Central memory CD4-positive, alpha-beta T cell (primary cell): ENCODE measurements at regions not wholly inside any gene's neighbourhood (a gene's known extent, or its start where the extent isn't known, plus 50 kb on each side); places are given as distances from the start of the nearest gene placed in this dataset.
"Not testable (repeated sequence)": the region's sequence is repeated elsewhere in the genome, so short reads cannot be mapped to it uniquely, and the experiment has no call there.

Experiments
- DNase-seq: peaks from one replicate; pipeline ENCODE4 v3.0.0; 2022

DNA sequence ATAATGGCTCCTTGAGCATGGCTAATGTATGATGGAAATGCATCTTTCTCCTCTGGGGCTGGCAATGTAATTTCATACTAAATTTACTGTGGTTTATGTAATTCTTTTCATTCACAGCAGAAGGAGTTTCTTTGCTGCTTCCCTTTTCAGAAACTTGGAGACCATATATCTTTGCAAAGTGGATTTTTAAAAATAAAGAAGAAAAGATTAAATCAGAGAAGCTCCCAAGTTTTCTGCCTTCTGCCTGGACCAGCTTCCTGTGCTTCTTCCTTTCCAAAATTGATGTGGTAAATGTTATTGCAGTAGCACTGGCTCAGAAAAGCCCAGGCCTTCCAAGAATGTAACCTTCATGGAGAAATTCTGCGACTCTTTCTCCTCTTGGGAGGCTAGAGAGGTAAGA, 300.1 kb upstream of the NCAM1 start:
- no peak for DNase-seq

GRCh38 chr11:112661571-112661970, 299.6 kb upstream of the NCAM1 start:
- DNase-seq = no peak

DNA sequence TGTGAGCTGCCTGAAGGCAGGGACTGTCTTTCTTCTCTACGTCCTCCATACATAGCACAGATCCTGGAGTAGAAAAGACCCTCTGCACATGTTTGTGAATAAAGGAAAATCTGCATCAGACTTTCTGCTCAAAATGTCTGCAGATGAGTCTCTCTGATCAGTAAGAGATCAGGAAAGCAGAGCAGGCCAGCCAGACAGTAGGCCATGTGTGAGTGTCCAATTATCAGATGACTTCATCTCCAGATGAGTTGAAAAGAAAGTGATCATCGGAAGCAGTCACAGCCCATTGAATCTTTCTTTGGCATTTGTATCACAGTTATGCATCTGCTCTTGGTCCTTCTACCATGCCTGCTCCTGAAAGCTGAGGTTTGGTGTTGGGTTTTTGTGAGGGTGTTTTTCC, 298.7 kb upstream of the NCAM1 start:
- no peak for DNase-seq

GRCh38 chr11:112663947-112664634, 297.1 kb upstream of the NCAM1 start:
- no peak for DNase-seq

- DNase-seq = no peak
Observed at GRCh38 chr11:112665291-112665690, 295.9 kb upstream of the NCAM1 start.

- DNase-seq = no peak
Observed at GRCh38 chr11:112666253-112666652, 295.0 kb upstream of the NCAM1 start.

DNA sequence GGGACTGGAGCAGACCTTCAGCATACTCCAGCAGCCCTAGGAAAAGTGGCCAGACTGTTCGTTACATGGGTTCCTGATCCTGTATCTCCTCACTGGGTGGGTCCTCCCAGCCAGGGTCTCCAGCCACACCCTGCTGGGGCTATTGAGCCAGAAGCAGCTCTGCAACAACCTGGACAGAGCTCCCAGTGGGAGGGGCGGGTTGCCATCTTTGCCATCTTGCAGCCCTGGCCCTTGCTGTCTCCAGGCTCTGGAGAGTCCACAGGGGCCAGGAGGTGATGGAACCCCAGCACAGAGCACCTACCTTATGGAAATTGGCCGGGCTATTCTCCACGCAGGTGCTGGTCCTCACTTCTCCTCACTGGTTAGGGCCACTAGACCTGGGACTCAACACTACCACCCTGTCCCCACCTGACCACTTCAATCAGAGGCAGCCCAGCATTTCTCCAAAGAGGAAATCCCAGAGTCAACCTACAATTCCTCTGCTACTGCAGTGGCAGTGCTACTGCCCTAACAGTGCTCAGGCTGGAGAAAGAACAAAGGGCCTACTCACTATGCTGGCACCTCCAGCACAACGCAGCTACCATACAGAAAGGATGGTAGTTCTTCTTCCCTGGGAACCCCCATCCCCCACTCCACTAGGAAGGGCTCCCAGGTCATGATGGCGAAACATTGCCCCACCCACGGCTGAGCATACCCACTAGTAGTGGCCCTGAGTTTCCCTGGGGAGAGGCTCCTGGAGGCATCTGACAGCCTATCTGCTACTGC, 290.2 kb upstream of the NCAM1 start:
- DNase-seq = no peak

DNA sequence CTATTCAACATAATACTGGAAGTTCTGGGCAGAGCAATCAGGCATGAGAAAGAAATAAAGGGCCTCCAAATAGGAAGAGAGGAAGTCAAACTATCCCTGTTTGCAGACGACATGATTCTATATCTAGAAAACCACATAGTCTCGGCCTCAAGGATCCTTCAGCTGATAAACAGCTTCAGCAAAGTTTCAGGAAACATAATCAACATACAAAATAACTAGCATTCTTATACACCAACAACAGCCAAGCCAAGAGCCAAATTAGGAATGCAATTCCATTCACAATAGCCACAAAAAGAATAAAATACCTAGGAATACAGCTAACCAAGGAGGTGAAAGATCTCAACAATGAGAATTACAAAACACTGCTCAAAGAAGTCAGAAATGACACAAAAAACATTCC, 287.8 kb upstream of the NCAM1 start:
- not testable (repeated sequence) for DNase-seq

- no peak for DNase-seq
Observed at GRCh38 chr11:112685111-112685510, 276.1 kb upstream of the NCAM1 start.

- no peak for DNase-seq
Observed at GRCh38 chr11:112689851-112690250, 271.4 kb upstream of the NCAM1 start.

- no peak for DNase-seq
Observed at GRCh38 chr11:112693781-112694180, 267.4 kb upstream of the NCAM1 start.

GRCh38 chr11:112694245-112694644, 267.0 kb upstream of the NCAM1 start:
- DNase-seq = no peak

- DNase-seq = no peak
Observed at GRCh38 chr11:112694813-112695212, 266.4 kb upstream of the NCAM1 start.

DNA sequence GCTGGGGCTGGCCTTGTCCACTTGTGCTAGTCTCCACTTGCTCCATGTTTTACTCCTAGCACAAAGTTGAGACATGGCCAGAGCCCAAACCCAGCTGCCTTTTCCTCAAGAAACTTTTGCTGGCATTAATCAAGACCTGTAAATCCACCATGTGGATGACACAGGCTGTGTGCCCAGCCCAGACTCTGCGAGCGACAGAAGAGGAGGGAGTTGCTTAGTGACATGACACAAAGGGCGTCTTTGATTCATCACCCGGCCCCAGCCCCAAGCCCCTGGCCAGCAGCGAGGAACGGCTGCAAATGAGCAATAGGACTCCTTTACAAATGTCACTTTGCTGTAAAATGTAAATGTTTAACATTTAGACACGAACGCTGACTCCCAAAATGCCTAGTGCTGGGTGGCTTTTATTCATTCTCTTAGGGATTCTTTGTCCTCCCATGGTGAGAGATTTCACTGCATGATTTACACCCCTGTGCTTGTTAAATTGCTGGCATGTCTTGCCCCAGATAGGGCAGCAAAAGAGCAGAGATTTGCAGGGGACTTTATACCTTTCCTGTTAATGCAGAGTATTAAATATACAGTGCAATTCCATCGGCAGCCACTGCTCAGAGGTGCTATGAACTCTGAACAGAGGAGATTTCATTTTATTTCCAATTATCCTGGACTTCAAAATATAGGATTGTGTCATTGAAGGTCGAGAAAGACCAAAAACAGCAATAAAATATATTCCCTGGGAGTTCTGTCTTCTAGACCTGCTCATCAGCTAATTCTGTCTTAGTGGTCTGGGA, 263.6 kb upstream of the NCAM1 start:
- no peak for DNase-seq

GRCh38 chr11:112705148-112705547, 256.1 kb upstream of the NCAM1 start:
- DNase-seq = no peak

GRCh38 chr11:112706863-112707262, 254.4 kb upstream of the NCAM1 start:
- DNase-seq = no peak

DNA sequence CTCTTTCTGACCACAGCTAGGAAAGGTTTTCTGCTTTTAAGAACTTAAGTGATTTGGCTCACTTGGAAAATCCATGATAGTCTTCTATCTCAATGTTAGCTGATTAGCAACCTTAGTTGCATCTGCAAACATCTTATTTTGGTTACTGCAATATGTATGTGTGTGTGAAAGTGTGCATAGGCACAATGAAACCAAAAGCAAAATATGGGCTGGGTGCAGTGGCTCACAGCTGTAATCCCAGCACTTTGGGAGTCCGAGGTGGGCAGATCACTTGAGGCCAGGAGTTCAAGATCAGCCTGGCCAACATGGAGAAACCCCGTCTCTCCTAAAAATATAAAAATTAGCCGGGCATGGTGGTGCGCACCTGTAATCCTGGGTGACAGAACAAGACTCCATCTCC, 246.9 kb upstream of the NCAM1 start:
- not testable (repeated sequence) for DNase-seq

DNA sequence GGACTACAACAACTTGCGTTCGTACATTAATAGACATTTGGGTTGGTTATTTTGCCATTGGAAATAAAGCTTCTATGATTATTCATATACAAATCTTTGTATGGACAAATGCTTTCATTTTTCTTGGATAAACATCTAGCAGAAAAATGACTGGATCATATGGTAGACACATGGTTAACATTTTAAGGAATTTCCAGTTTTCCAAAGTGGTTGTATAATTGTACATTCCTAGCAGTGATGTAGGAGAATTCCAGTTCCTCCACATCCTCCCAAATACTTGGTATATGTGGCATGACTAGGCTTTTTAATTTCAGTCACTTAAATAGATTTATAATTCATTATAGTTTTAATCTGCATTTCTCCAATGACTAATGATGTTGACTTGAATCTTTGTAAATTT, 246.2 kb upstream of the NCAM1 start:
- DNase-seq = no peak

DNA sequence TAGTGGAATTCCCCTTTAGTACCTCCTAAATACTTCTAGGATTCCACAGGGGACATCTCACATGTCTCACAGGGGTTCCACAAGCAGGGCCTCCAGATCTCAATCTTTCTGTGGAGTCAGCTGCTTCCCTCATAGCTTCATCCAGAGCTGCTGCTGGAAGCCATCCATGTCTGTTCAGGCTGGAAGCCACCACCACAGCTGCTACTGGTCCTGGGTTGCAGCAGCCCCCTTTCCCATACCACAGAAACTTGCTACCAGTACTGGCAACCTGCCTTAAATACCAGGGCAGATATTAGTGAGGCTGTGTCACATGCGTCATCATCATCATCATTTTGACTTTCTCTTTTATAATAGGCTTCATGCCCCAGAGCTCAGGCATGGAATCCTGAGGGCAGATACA, 242.7 kb upstream of the NCAM1 start:
- no peak for DNase-seq

- no peak for DNase-seq
Observed at GRCh38 chr11:112719736-112720525, 241.3 kb upstream of the NCAM1 start.

GRCh38 chr11:112722148-112722547, 239.1 kb upstream of the NCAM1 start:
- no peak for DNase-seq

GRCh38 chr11:112722876-112723275, 238.3 kb upstream of the NCAM1 start:
- no peak for DNase-seq
